Liver (tissue), 8 donors: ENCODE measurements at regions not wholly inside any gene's neighbourhood (a gene's known extent, or its start where the extent isn't known, plus 50 kb on each side); places are given as distances from the start of the nearest gene placed in this dataset.

Source experiments
- DNase-seq: peaks from one replicate; pipeline ENCODE4 v3.0.0-alpha.2; 2017; ENCODE audit warnings: low spot score
- H3K27ac ChIP-seq, 2 donors: one replicate each; pipeline ENCODE4 v1.7.0; 2013; ENCODE audit warnings: inconsistent platforms in 2 of 2, low read length in 2 of 2, control low read depth in 1 of 2, low read depth in 1 of 2, mild to moderate bottlenecking in 1 of 2
- H3K27me3 ChIP-seq, 4 donors: one replicate each; pipeline versions ENCODE4 v1.6.1 to v1.7.0; 2013; ENCODE audit warnings: low read length in 3 of 4, inconsistent platforms in 1 of 4, mild to moderate bottlenecking in 1 of 4, moderate library complexity in 1 of 4; ENCODE audit not compliant: control insufficient read depth in 4 of 4, insufficient read depth in 4 of 4
- H3K36me3 ChIP-seq, 4 donors: one replicate each; pipeline versions ENCODE4 v1.6.1 to v1.7.0; 2013; ENCODE audit warnings: low read length in 3 of 4, mild to moderate bottlenecking in 3 of 4, low read depth in 1 of 4, moderate library complexity in 1 of 4; ENCODE audit not compliant: control insufficient read depth in 4 of 4, insufficient read depth in 3 of 4
- H3K4me1 ChIP-seq, 4 donors: one replicate each; pipeline versions ENCODE4 v1.6.1 to v1.7.0; 2013; ENCODE audit warnings: low read length in 3 of 4, mild to moderate bottlenecking in 3 of 4, moderate library complexity in 1 of 4; ENCODE audit not compliant: control insufficient read depth in 4 of 4, insufficient read depth in 4 of 4
- H3K4me3 ChIP-seq, 3 donors: one replicate each; pipeline versions ENCODE4 v1.6.1 to v1.7.0; 2013; ENCODE audit warnings: low read length in 3 of 3, control low read depth in 1 of 3, low read depth in 1 of 3, mild to moderate bottlenecking in 1 of 3
- H3K9ac ChIP-seq, 2 donors: one replicate each; pipeline ENCODE4 v1.7.0; 2013; ENCODE audit warnings: low read length in 2 of 2, mild to moderate bottlenecking in 2 of 2, moderate library complexity in 2 of 2, control low read depth in 1 of 2, low read depth in 1 of 2
- H3K9me3 ChIP-seq, 4 donors: one replicate each; pipeline versions ENCODE4 v1.6.1 to v1.7.0; 2013; ENCODE audit warnings: low read length in 3 of 4; ENCODE audit not compliant: control insufficient read depth in 4 of 4
- ATF3 ChIP-seq: IDR thresholded peaks from 2 replicates; pipeline ENCODE4 v1.6.1; 2016; ENCODE audit warnings: antibody characterized with exemption
- CTCF ChIP-seq: fragments of 150-350 bp; IDR thresholded peaks from 2 replicates; pipeline ENCODE4 v1.5.1; 2017; ENCODE audit warnings: improper control_type of control experiment, low read depth, low read length; ENCODE audit not compliant: missing input control
- EGR1 ChIP-seq, 2 donors: IDR thresholded peaks; 2 replicates each; pipeline ENCODE4 v1.6.1; 2016 to 2018; ENCODE audit warnings: antibody characterized with exemption in 2 of 2, low read depth in 2 of 2
- FOXA2 ChIP-seq: IDR thresholded peaks from 2 replicates; pipeline ENCODE4 v1.6.1; 2016; ENCODE audit warnings: antibody characterized with exemption
- GABPA ChIP-seq, 2 donors: IDR thresholded peaks in 1 of 2; conservative IDR thresholded peaks in 1 of 2; 2 replicates each; pipeline ENCODE4 v1.6.1; 2016; ENCODE audit warnings: antibody characterized with exemption in 2 of 2, mild to moderate bottlenecking in 1 of 2, moderate library complexity in 1 of 2
- HNF4A ChIP-seq, 2 donors: conservative IDR thresholded peaks; 2 replicates each; pipeline ENCODE4 v1.6.1; 2016; ENCODE audit warnings: antibody characterized with exemption in 2 of 2, mild to moderate bottlenecking in 2 of 2
- HNF4G ChIP-seq: IDR thresholded peaks from 2 replicates; pipeline ENCODE4 v1.6.1; 2016; ENCODE audit warnings: antibody characterized with exemption
- JUND ChIP-seq, 2 donors: IDR thresholded peaks; 2 replicates each; pipeline ENCODE4 v1.6.1; 2016; ENCODE audit warnings: antibody characterized with exemption in 2 of 2
- NR2F2 ChIP-seq: IDR thresholded peaks from 2 replicates; pipeline ENCODE4 v1.6.1; 2016; ENCODE audit warnings: antibody characterized with exemption
- RXRA ChIP-seq, 2 donors: IDR thresholded peaks; 2 replicates each; pipeline ENCODE4 v1.6.1; 2017 to 2018; ENCODE audit warnings: antibody characterized with exemption in 2 of 2, mild to moderate bottlenecking in 1 of 2
- TAF1 ChIP-seq: conservative IDR thresholded peaks from 2 replicates; pipeline ENCODE4 v1.6.1; 2016; ENCODE audit warnings: antibody characterized with exemption, mild to moderate bottlenecking
- WGBS: extraction: QIAGEN DNeasy Blood & Tissue Kit; methylation state at CpG from one replicate; pipeline ENCODE4 v1.1.7; 2013; 5-methylcytosine and 5-hydroxymethylcytosine counted together
- donor health status: healthy.
- donor health status: healthy.
- donor health status: healthy.
- donor health status: healthy.
- donor health status: healthy.

GRCh38 chr5:39680213-39680612 lies 255.4 kb upstream of the DAB2 start:
- H3K9me3 ChIP-seq, result no peaks in the 10 kb centered on the region
- H3K4me3 ChIP-seq, result no peak overlapping the region
- H3K27ac ChIP-seq, result no peak overlapping the region
- no peak overlapping the region for H3K9ac ChIP-seq
- DNase-seq, result no peak
- WGBS, result 65% methylated on average over 1 of the region's 1 CpG
- TF ChIP-seq NR2F2 (no peak), HNF4A (conservative IDR thresholded peaks at IDR 0.05) (peak; percentile 47 to 67), EGR1 (IDR thresholded peaks at IDR 0.05; ENCODE audit: low read depth in 2 of 2) (no peak), GABPA (IDR thresholded peaks at IDR 0.05 in 1 of 2, conservative IDR thresholded peaks at IDR 0.05 in 1 of 2) (no peak)
- H3K36me3 ChIP-seq, result no peaks in the 10 kb centered on the region
- H3K27me3 ChIP-seq, result no peaks in the 10 kb centered on the region
- H3K4me1 ChIP-seq, result peaks cover 0 to 2% (median 0%) of the 10 kb centered on the region in 4 donors

GRCh38 chr5:39678534-39678933 lies 253.8 kb upstream of the DAB2 start:
- H3K27me3 ChIP-seq, result no peaks in the 10 kb centered on the region
- TF ChIP-seq NR2F2 (no peak), RXRA (IDR thresholded peaks at IDR 0.05) (no peak), ATF3 (no peak), HNF4A (conservative IDR thresholded peaks at IDR 0.05) (no peak), GABPA (IDR thresholded peaks at IDR 0.05 in 1 of 2, conservative IDR thresholded peaks at IDR 0.05 in 1 of 2) (no peak), FOXA2 (no peak), HNF4G (no peak), JUND (IDR thresholded peaks at IDR 0.05) (no peak), CTCF (no peak), TAF1 (no peak)
- H3K27ac ChIP-seq, result no peak overlapping the region
- 91% methylated on average over 1 of the region's 1 CpG for WGBS
- DNase-seq, result no peak
- no peak overlapping the region for H3K4me3 ChIP-seq
- no peaks in the 10 kb centered on the region for H3K36me3 ChIP-seq
- no peaks in the 10 kb centered on the region for H3K9me3 ChIP-seq
- no peak overlapping the region for H3K9ac ChIP-seq
- H3K4me1 ChIP-seq, result peaks cover 0 to 2% (median 0%) of the 10 kb centered on the region in 4 donors

- no peak for TF ChIP-seq NR2F2
- WGBS, result 84% methylated on average over 2 of the region's 2 CpGs
- no peaks in the 10 kb centered on the region for H3K27me3 ChIP-seq
- H3K4me3 ChIP-seq, result no peak overlapping the region
- peaks cover 0 to 2% (median 0%) of the 10 kb centered on the region in 4 donors for H3K4me1 ChIP-seq
- DNase-seq, result no peak
- H3K9ac ChIP-seq, result no peak overlapping the region
- no peak overlapping the region for H3K27ac ChIP-seq
- no peaks in the 10 kb centered on the region for H3K9me3 ChIP-seq
- H3K36me3 ChIP-seq, result no peaks in the 10 kb centered on the region
These were observed 250.9 kb upstream of the DAB2 start for GRCh38 chr5:39675676-39676075.
